ENCODE measurements at regions not wholly inside any gene's neighbourhood (a gene's known extent, or its start where the extent isn't known, plus 50 kb on each side); places are given as distances from the start of the nearest gene placed in this dataset.

- no peak overlapping the region for H2AFZ ChIP-seq
- H3K27ac ChIP-seq (ENCODE audit: low read depth) = peak overlapping the region; percentile 78
- Mint-ChIP-seq H3K27me3 (ENCODE audit: insufficient read depth, low read depth, poor library complexity) (no peaks in the 10 kb centered on the region), H3K9me3 (peaks cover 16% of the 10 kb centered on the region; the same call in 2 of the 3 replicates), H3K36me3 (ENCODE audit: low read depth) (peaks cover 24% of the 10 kb centered on the region; the same call in 2 of the 3 replicates), H3K4me1 (peaks cover 54% of the 10 kb centered on the region), H3K27ac (peak overlapping the region; percentile 87), H3K4me3 (peak overlapping the region; percentile 14; the same call in 1 of the 3 replicates)
- H3K9me2 ChIP-seq (ENCODE audit: insufficient read depth) = 0 out of 2 replicates have a peak, but pooled peaks cover 3% of the 10 kb centered on the region
- no peak for TF ChIP-seq ZNF114 (CRISPR knock-in tag; IDR thresholded peaks at IDR 0.05)
- 0 out of 2 replicates have a peak, but pooled peaks have one; percentile 34 for TF ChIP-seq ZNF462 (CRISPR knock-in tag; IDR thresholded peaks at IDR 0.05)
- no peak for TF ChIP-seq EZH2phosphoT487 (IDR thresholded peaks at IDR 0.05; ENCODE audit: unreplicated experiment)
- TF ChIP-seq CREB1 (CRISPR knock-in tag; IDR thresholded peaks at IDR 0.05; ENCODE audit: low read depth) = peak; percentile 38; the same call in 1 of the 2 replicates
- no peak for TF ChIP-seq STAT1 (IDR thresholded peaks at IDR 0.05; ENCODE audit: unreplicated experiment)
- TF ChIP-seq NANOG (IDR thresholded peaks at IDR 0.05; ENCODE audit: borderline replicate concordance) = peak; percentile 34
- TF ChIP-seq POLR2AphosphoS5 (IDR thresholded peaks at IDR 0.05; ENCODE audit: low read depth) = no peak
- no peak for TF ChIP-seq CTCF (conservative IDR thresholded peaks at IDR 0.05; ENCODE audit: low read depth in 2 of 2)
- no peak for TF ChIP-seq JUNB (IDR thresholded peaks at IDR 0.05; ENCODE audit: unreplicated experiment)
- no peaks in the 10 kb centered on the region for H3K36me3 ChIP-seq (ENCODE audit: insufficient read depth)
- no peaks in the 10 kb centered on the region for H4K20me1 ChIP-seq (replicated peaks; ENCODE audit: insufficient read depth)
- peak; percentile 99 for ATAC-seq
- DNase-seq (ENCODE audit: low spot score) = peak; percentile 73
- no peaks in the 10 kb centered on the region for H3K27me3 ChIP-seq (ENCODE audit: insufficient read depth)
- H3K79me2 ChIP-seq (replicated peaks; ENCODE audit: insufficient read depth) = peaks cover 14% of the 10 kb centered on the region; the same call in 1 of the 2 replicates
- peaks cover 38% of the 10 kb centered on the region for H3K4me1 ChIP-seq (ENCODE audit: insufficient read depth)
- H3K4me2 ChIP-seq = 0 out of 2 replicates have a peak overlapping the region, but pooled peaks have one; percentile 16
- H3K4me3 ChIP-seq = no peak overlapping the region
- no peaks in the 10 kb centered on the region; the same call in 1 of the 2 replicates for H3F3A ChIP-seq (replicated peaks; ENCODE audit: low read depth)
Observed at GRCh38 chr9:673966-674526, 167.5 kb upstream of the DMRT1 start.

Measured in GM23338 (cell line).